Upper lobe of left lung (tissue), 6 donors: ENCODE measurements at regions not wholly inside any gene's neighbourhood (a gene's known extent, or its start where the extent isn't known, plus 50 kb on each side); places are given as distances from the start of the nearest gene placed in this dataset.

ENCODE experiments used
- ATAC-seq, 2 donors: fragments of 200-7000 bp; cut with Tn5 transposase; one replicate each; pipeline ENCODE4 v1.9.1; 2022; ENCODE audit warnings: mild to moderate bottlenecking in 2 of 2, moderate library complexity in 2 of 2; ENCODE audit not compliant: low FRiP score in 2 of 2
- DNase-seq, 2 donors: peaks; one replicate each; pipeline ENCODE4 v3.0.0-alpha.2; 2019 to 2020
- H3K27ac ChIP-seq, 4 donors: fragments of 200-600 bp; sonication (generic); one replicate each; pipeline ENCODE4 v1.5.1; 2016 to 2019
- H3K27me3 ChIP-seq, 4 donors: fragments of 200-600 bp; sonication (generic); one replicate each; pipeline ENCODE4 v1.5.1; 2017 to 2019
- H3K36me3 ChIP-seq, 4 donors: fragments of 200-600 bp; sonication (generic); one replicate each; pipeline ENCODE4 v1.5.1; 2016 to 2019
- H3K4me1 ChIP-seq, 4 donors: fragments of 200-600 bp; sonication (generic); one replicate each; pipeline ENCODE4 v1.5.1; 2018 to 2019
- H3K4me3 ChIP-seq, 4 donors: fragments of 200-600 bp; sonication (generic); one replicate each; pipeline ENCODE4 v1.5.1; 2017 to 2019; ENCODE audit warnings: mild to moderate bottlenecking in 2 of 4, moderate library complexity in 1 of 4
- H3K9me3 ChIP-seq, 4 donors: fragments of 200-600 bp; sonication (generic); one replicate each; pipeline ENCODE4 v1.5.1; 2018 to 2019
- EP300 ChIP-seq, 4 donors: sonication (generic); formaldehyde crosslinking; IDR thresholded peaks; one replicate each; pipeline ENCODE4 v1.5.1; 2017; ENCODE audit warnings: antibody characterized with exemption in 4 of 4, control low read depth in 2 of 4
- POLR2A ChIP-seq, 4 donors: fragments of 450-650 bp; IDR thresholded peaks; one replicate each; pipeline ENCODE4 v1.5.1; 2016 to 2017; ENCODE audit warnings: antibody characterized with exemption in 4 of 4, mild to moderate bottlenecking in 2 of 4
- POLR2AphosphoS5 ChIP-seq, 2 donors: sonication (generic); formaldehyde crosslinking; IDR thresholded peaks; one replicate each; pipeline ENCODE4 v1.5.1; 2017; ENCODE audit warnings: antibody characterized with exemption in 2 of 2
- WGBS, 2 donors: methylation state at CpG; one replicate each; pipeline ENCODE4 v1.1.5; 2017 to 2018; 5-methylcytosine and 5-hydroxymethylcytosine counted together
- TF ChIP-seq, protein P1 (sequence below), 6 experiments: fragments of 450-650 bp in 4 of 6; fragments of 200-600 bp in 2 of 6; sonication (generic) in 2 of 6; IDR thresholded peaks; one replicate each; pipeline ENCODE4 v1.5.1; 2016 to 2019; ENCODE audit warnings: antibody characterized with exemption in 6 of 6
- donor health status: DM: no; HTN: no; CAD: no; lungs with moderate emphysema.
- donor health status: DM: no; HTN: yes; CAD: no; lungs with severe emphysema.

DNA sequence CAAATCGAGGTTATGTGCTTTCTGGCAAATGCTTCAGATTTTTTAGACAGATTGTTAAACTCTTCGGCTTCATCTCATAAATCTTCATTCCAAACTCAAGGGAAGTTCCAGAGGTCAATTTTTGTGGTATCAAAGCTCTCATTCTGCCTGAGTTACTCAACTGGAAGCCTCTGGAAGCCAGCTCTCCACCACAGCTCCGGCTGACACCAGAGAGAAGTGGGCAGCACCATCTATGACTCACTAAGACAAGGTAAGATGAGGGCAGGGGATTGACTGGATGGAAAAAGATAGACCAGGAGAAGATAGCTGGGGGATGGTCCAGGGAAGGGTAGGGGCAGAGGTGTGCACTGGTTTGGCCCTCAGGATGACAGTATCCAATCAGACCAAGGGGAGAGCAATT, 137.3 kb upstream of the HNRNPA3 start:
- 41 to 48% methylated on average over 3 of the region's 3 CpGs for WGBS, 2 donors
- DNase-seq: no peak
- Histone ChIP-seq H3K9me3 (no peaks in the 10 kb centered on the region), H3K36me3 (no peaks in the 10 kb centered on the region), H3K27ac (no peak overlapping the region), H3K27me3 (no peaks in the 10 kb centered on the region), H3K4me1 (no peaks in the 10 kb centered on the region), H3K4me3 (no peak overlapping the region)
- ATAC-seq: peak in 1 of 2 donors; percentile 22
- TF ChIP-seq, protein P1, sequence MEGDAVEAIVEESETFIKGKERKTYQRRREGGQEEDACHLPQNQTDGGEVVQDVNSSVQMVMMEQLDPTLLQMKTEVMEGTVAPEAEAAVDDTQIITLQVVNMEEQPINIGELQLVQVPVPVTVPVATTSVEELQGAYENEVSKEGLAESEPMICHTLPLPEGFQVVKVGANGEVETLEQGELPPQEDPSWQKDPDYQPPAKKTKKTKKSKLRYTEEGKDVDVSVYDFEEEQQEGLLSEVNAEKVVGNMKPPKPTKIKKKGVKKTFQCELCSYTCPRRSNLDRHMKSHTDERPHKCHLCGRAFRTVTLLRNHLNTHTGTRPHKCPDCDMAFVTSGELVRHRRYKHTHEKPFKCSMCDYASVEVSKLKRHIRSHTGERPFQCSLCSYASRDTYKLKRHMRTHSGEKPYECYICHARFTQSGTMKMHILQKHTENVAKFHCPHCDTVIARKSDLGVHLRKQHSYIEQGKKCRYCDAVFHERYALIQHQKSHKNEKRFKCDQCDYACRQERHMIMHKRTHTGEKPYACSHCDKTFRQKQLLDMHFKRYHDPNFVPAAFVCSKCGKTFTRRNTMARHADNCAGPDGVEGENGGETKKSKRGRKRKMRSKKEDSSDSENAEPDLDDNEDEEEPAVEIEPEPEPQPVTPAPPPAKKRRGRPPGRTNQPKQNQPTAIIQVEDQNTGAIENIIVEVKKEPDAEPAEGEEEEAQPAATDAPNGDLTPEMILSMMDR (IDR thresholded peaks at IDR 0.05): no peak
- TF ChIP-seq EP300 (IDR thresholded peaks at IDR 0.05) (no peak), POLR2AphosphoS5 (IDR thresholded peaks at IDR 0.05) (no peak), POLR2A (IDR thresholded peaks at IDR 0.05) (no peak)

DNA sequence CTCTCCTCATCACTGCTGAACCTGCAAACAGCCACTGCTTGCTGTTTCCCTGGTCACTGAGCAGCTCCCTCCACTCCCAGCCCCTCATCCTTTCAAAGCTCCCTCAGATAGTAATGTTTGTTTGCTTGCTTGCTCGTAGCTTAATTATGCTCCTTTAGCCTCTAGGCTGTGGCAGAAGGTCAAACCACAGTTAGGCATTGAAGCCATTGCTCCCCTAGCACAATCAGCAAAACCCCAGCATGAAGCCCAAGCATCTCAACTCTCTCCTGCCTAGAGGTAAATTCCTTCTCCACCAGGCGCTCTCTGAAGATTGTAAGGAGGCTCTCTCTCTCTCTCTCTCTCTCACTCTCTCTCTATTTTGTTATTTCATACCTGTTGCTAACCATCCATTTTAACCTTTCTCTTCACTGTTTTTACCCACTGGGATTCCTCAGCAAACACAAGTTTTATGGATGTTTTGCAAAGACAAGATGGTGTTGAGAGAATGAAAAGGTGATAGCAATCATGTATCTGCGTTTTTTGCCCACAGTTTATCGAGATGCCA, 135.9 kb upstream of the HNRNPA3 start:
- no peak overlapping the region for H3K4me3 ChIP-seq
- no peak for DNase-seq
- no peak for TF ChIP-seq POLR2AphosphoS5 (IDR thresholded peaks at IDR 0.05)
- no peak for TF ChIP-seq EP300 (IDR thresholded peaks at IDR 0.05)
- no peak for TF ChIP-seq POLR2A (IDR thresholded peaks at IDR 0.05)
- TF ChIP-seq, protein P1 (IDR thresholded peaks at IDR 0.05): no peak
- no peak for ATAC-seq
- no peak overlapping the region for H3K27ac ChIP-seq
- 80 to 82% methylated on average over 4 of the region's 4 CpGs for WGBS, 2 donors
- H3K9me3 ChIP-seq: no peaks in the 10 kb centered on the region
- no peaks in the 10 kb centered on the region for H3K36me3 ChIP-seq
- H3K27me3 ChIP-seq: no peaks in the 10 kb centered on the region
- H3K4me1 ChIP-seq: peaks cover 0 to 3% (median 0%) of the 10 kb centered on the region in 4 donors

DNA sequence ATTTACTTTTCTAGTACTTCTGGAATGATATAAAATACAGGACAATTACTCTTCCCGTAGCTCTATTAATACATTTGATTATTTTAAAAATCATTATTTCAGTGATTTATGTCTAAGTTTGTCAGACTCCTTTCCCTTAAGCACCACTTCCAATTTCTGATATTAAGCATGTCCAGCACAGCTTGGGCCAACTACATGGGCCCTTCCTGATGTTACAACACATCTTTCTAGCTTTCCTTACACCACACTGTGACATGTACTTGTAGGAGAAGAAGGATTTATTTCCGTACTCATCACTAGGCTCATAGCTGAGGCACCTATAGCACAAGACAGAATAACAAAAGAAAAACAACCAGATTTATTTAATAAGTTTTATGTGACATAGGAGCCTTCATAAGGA, 134.8 kb upstream of the HNRNPA3 start:
- Histone ChIP-seq H3K27me3 (no peaks in the 10 kb centered on the region), H3K9me3 (no peaks in the 10 kb centered on the region), H3K36me3 (no peaks in the 10 kb centered on the region), H3K4me3 (no peak overlapping the region), H3K27ac (no peak overlapping the region), H3K4me1 (peaks cover 0 to 3% (median 0%) of the 10 kb centered on the region in 4 donors)
- WGBS, 2 donors: 74 to 87% methylated on average over 2 of the region's 2 CpGs
- ATAC-seq (no peak), DNase-seq (no peak)
- no peak for TF ChIP-seq EP300 (IDR thresholded peaks at IDR 0.05)
- no peak for TF ChIP-seq POLR2AphosphoS5 (IDR thresholded peaks at IDR 0.05)
- no peak for TF ChIP-seq POLR2A (IDR thresholded peaks at IDR 0.05)
- TF ChIP-seq, protein P1 (IDR thresholded peaks at IDR 0.05): no peak

DNA sequence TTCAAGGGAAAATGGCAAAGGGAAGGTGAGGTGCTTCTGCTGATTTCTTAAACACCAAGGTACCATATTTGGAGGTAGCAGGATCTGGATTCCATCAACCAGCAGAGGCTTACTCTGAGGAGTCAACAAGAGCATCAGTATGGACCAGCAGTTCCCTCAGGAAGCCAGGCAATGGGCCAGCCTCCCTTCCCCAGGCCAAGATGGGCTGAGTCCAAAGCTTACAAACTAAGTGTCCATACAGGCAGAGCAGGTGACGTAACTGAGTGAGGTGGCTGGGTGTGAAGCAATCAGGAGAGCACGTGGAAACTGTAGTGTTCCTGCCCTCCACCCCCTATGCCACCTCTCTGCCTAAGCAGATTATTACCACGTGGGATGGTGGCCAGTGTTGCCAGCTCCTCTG, 134.2 kb upstream of the HNRNPA3 start:
- TF ChIP-seq, protein P1 (IDR thresholded peaks at IDR 0.05): no peak
- peak in 1 of 4 donors; percentile 58 for TF ChIP-seq EP300 (IDR thresholded peaks at IDR 0.05)
- peak in 1 of 2 donors; percentile 34 for TF ChIP-seq POLR2AphosphoS5 (IDR thresholded peaks at IDR 0.05)
- TF ChIP-seq POLR2A (IDR thresholded peaks at IDR 0.05): no peak
- Histone ChIP-seq H3K27me3 (no peaks in the 10 kb centered on the region), H3K9me3 (no peaks in the 10 kb centered on the region), H3K36me3 (no peaks in the 10 kb centered on the region), H3K27ac (no peak overlapping the region), H3K4me3 (no peak overlapping the region), H3K4me1 (peaks cover 0 to 3% (median 0%) of the 10 kb centered on the region in 4 donors)
- 43 to 50% methylated on average over 3 of the region's 3 CpGs for WGBS, 2 donors
- ATAC-seq: peak; percentile 60 to 82
- peak in 1 of 2 donors; percentile 84 for DNase-seq

DNA sequence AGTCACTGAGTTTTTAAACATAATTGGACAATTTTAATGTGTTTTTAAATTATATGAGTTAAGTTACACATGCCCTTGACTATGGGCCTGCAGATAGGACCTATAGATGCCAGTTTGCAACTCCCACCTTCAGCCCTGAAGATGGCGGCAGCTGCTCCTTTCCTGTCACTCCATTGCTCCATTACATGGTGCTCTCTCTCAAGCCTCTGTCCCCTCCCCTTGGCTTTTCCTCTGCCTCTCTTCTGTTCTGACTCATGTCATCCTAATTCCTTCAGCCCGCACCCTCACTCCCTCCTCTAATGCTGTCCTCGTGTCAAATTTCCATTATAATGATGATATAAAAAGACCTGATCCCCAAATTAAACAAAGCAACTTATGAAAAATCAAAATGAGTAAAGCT, 133.7 kb upstream of the HNRNPA3 start:
- ATAC-seq (no peak), DNase-seq (no peak)
- Histone ChIP-seq H3K27ac (no peak overlapping the region), H3K4me1 (peaks cover 0 to 3% (median 0%) of the 10 kb centered on the region in 4 donors), H3K36me3 (no peaks in the 10 kb centered on the region), H3K4me3 (no peak overlapping the region), H3K9me3 (no peaks in the 10 kb centered on the region), H3K27me3 (no peaks in the 10 kb centered on the region)
- TF ChIP-seq, protein P1 (IDR thresholded peaks at IDR 0.05): no peak
- TF ChIP-seq EP300 (IDR thresholded peaks at IDR 0.05) (no peak), POLR2AphosphoS5 (IDR thresholded peaks at IDR 0.05) (no peak), POLR2A (IDR thresholded peaks at IDR 0.05) (no peak)
- 57 to 77% methylated on average over 3 of the region's 3 CpGs for WGBS, 2 donors
